NT2/D1 (cell line): ENCODE measurements at regions not wholly inside any gene's neighbourhood (a gene's known extent, or its start where the extent isn't known, plus 50 kb on each side); places are given as distances from the start of the nearest gene placed in this dataset.

Experiments
- DNase-seq: peaks from one replicate; pipeline ENCODE4 v3.0.0-alpha.2; 2011; ENCODE audit warnings: low read depth, low spot score
- H3K27me3 ChIP-seq: 2 replicates; pipeline ENCODE4 v1.6.0; 2011; ENCODE audit warnings: mild to moderate bottlenecking; ENCODE audit not compliant: insufficient read length, insufficient read depth
- H3K36me3 ChIP-seq: 2 replicates; pipeline ENCODE4 v1.6.1; 2011; ENCODE audit warnings: mild to moderate bottlenecking, low read length, mixed read lengths; ENCODE audit not compliant: insufficient read depth, insufficient read length
- H3K4me1 ChIP-seq: 2 replicates; pipeline ENCODE4 v1.5.1; 2011; ENCODE audit not compliant: insufficient read depth, insufficient read length
- H3K4me3 ChIP-seq: 2 replicates; pipeline ENCODE4 v1.5.1; 2011; ENCODE audit warnings: low read depth; ENCODE audit not compliant: insufficient read length
- H3K9ac ChIP-seq: 2 replicates; pipeline ENCODE4 v1.6.0; 2011; ENCODE audit warnings: low read depth; ENCODE audit not compliant: insufficient read length
- H3K9me3 ChIP-seq: 2 replicates; pipeline ENCODE4 v1.5.1; 2011; ENCODE audit warnings: mild to moderate bottlenecking, low read length; ENCODE audit not compliant: insufficient read depth
- SUZ12 ChIP-seq: IDR thresholded peaks from 2 replicates; pipeline ENCODE4 v1.6.1; 2011; ENCODE audit not compliant: insufficient read length, insufficient read depth; ENCODE audit errors: extremely low read depth
- YY1 ChIP-seq: IDR thresholded peaks from 2 replicates; pipeline ENCODE4 v1.6.1; 2011; ENCODE audit not compliant: insufficient read length, insufficient read depth
- ZNF274 ChIP-seq: IDR thresholded peaks from 2 replicates; pipeline ENCODE4 v1.6.1; 2011; ENCODE audit warnings: mild to moderate bottlenecking, low read depth, low read length

DNA sequence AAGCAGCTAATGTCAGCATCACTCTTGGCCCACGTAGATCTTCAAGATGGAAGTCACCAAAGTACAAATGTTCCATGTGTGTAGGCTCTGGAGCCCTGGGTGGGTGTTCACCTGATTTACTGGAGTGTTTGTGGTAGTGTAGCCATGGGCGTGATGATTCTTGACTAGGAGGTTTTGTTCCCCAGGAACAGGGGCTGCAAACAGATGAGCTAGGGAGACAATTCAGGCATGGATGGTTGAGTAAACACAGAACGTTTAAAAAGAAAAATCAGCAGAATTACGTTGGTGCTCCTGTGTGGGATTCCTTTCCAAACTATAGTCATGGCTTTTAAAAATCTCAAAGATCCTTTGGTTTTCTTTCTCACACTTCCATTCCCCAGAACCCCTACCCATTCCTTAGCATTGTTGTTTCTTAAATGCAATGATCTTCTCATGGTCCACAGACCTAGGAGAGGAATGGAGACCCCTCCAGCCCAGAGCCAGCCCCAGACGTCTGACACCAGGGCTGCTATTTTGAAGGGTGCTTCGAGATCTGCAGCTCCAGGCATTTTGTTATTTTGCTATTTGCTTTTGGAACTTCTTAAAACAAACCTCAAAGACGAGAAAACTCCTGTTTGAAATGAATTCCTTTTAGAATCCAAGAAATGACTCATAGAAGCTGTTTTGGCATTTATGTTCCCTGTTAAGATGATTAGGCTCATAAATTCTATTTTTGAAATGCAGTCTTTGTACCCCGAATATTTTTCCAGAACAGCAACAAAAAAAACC is 115.1 kb downstream of the ETS2 start:
- Histone ChIP-seq H3K4me1 (no peaks in the 10 kb centered on the region), H3K36me3 (no peaks in the 10 kb centered on the region), H3K9me3 (no peaks in the 10 kb centered on the region), H3K27me3 (peaks cover 10% of the 10 kb centered on the region), H3K9ac (no peak overlapping the region), H3K4me3 (no peak overlapping the region)
- TF ChIP-seq ZNF274 (no peak), YY1 (no peak), SUZ12 (no peak)
- DNase-seq, result no peak

- no peak for TF ChIP-seq ZNF274
- no peak for TF ChIP-seq YY1
- DNase-seq, result no peak
- H3K36me3 ChIP-seq, result no peaks in the 10 kb centered on the region
- H3K9me3 ChIP-seq, result no peaks in the 10 kb centered on the region
- peaks cover under 1% of the 10 kb centered on the region for H3K27me3 ChIP-seq
- no peak overlapping the region for H3K4me3 ChIP-seq
- peaks cover 9% of the 10 kb centered on the region for H3K4me1 ChIP-seq
- H3K9ac ChIP-seq, result no peak overlapping the region
Measured at GRCh38 chr21:38918607-38919346, 113.0 kb downstream of the ETS2 start.

DNA sequence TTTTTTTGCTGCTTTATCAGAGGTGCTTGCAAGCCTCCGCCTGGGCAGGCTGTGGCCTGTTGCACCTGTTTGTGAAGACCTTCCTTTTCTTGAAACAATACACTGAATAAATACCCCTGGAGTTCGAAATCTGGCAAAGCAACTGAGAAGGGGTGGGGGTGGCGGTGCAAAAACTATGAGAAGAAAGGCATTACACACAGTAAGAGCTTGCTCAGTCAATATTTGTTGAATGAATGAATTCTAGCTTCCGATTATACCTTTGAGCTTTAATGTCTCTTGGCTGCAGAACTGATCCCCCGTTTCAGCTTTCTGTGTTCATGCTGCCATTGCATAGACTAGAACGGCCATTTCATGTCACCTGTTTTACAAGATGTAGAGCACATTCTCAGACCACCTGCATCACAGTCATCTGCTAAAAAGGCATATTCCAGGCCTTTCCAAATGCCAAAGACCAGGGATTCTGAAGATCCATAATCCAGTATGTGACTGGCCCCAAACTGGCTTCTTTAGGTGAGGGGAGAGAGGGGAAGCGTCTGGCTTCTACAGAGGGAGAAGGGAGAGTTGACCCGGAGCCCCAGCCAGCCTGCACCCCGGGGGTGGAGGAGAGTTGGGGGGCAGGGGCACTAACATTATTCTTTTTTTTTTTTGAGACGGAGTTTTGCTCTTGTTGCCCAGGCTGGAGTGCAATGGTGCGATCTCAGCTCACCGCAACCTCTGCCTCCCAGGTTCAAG is 111.5 kb downstream of the ETS2 start:
- no peak for DNase-seq
- Histone ChIP-seq H3K4me1 (peaks cover 14% of the 10 kb centered on the region), H3K36me3 (no peaks in the 10 kb centered on the region), H3K9me3 (no peaks in the 10 kb centered on the region), H3K27me3 (peaks cover 14% of the 10 kb centered on the region), H3K9ac (no peak overlapping the region), H3K4me3 (no peak overlapping the region)
- TF ChIP-seq ZNF274 (no peak), YY1 (no peak), SUZ12 (no peak)

GRCh38 chr21:38916214-38916964 is 110.7 kb downstream of the ETS2 start:
- peaks cover 14% of the 10 kb centered on the region for H3K4me1 ChIP-seq
- no peak overlapping the region for H3K4me3 ChIP-seq
- H3K36me3 ChIP-seq, result no peaks in the 10 kb centered on the region
- no peak for DNase-seq
- H3K9me3 ChIP-seq, result no peaks in the 10 kb centered on the region
- TF ChIP-seq ZNF274 (no peak), YY1 (no peak)
- H3K9ac ChIP-seq, result no peak overlapping the region
- peaks cover 23% of the 10 kb centered on the region for H3K27me3 ChIP-seq

- Histone ChIP-seq H3K36me3 (no peaks in the 10 kb centered on the region), H3K4me1 (peaks cover 15% of the 10 kb centered on the region), H3K4me3 (no peak overlapping the region), H3K9me3 (no peaks in the 10 kb centered on the region), H3K9ac (no peak overlapping the region), H3K27me3 (peaks cover 25% of the 10 kb centered on the region)
- no peak for TF ChIP-seq ZNF274
- TF ChIP-seq SUZ12, result no peak
- TF ChIP-seq YY1, result no peak
- no peak for DNase-seq
Measured at GRCh38 chr21:38915546-38915945, 109.8 kb downstream of the ETS2 start.

DNA sequence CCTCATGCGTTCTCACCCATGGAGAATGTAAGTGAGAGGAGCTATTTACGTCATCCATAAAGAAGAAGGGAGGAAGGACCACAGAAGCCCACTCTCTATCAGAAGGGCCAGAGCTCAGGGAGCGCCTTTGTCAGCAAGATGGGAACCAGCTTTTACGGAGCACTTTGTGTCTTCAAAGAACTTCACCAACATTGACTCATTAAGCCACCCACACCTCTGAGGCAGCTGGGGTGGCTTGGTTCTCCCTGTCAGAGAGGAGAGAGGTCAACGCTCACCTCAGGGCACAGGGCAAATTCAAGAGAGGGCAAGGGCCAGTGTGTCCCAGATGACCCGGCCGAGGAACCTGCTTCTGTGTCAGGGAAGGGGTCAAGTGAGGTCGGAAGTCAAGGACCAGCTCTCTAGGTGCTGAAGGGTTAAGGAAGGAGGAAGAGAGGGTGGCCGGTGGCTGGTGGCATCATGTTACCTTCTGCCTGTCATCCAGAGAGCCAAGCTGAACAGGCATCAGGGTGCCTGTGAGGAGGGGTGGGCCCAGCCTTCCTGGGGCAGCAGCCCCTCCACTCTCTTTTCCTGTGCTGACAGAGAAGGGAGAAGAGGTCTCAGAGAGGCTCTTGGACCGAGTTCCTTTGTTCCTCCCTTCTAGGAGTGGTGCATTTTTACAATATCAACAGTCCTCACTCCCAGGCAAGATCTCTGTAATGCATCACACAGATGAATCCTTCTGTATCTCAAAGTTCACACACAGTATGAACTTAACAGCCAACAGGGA is 109.0 kb downstream of the ETS2 start:
- DNase-seq, result no peak
- H3K9ac ChIP-seq, result no peak overlapping the region
- TF ChIP-seq SUZ12 (no peak), ZNF274 (no peak), YY1 (no peak)

More for the DNA sequence above, 109.0 kb downstream of the ETS2 start:
- peaks cover 24% of the 10 kb centered on the region for H3K4me1 ChIP-seq
- no peaks in the 10 kb centered on the region for H3K9me3 ChIP-seq
- peaks cover 25% of the 10 kb centered on the region for H3K27me3 ChIP-seq
- no peaks in the 10 kb centered on the region for H3K36me3 ChIP-seq
- H3K4me3 ChIP-seq, result no peak overlapping the region
